ENCODE measurements at regions not wholly inside any gene's neighbourhood (a gene's known extent, or its start where the extent isn't known, plus 50 kb on each side); places are given as distances from the start of the nearest gene placed in this dataset.
"Not testable (repeated sequence)": the region's sequence is repeated elsewhere in the genome, so short reads cannot be mapped to it uniquely, and the experiment has no call there.

DNA sequence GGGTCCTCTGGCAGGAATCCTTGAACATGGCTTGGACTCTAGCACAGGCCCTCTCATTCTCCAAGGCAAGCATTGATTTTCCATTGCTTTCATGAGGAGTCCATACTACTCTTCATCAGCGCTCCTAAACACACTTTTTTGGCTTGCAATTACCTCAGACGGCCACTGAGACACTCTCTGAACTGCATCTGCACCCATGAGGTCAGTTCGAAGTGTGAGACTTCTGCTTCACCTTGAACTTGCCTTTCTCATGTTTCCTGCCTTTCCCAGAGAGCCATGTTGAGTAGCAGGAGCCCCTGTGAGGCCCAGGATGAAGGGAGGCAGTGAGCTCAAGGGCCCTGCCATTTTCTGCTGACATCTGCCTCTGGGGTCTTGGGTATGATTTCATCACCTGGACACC, 279.2 kb upstream of the ZNF337 start:
- TF ChIP-seq, protein P1, sequence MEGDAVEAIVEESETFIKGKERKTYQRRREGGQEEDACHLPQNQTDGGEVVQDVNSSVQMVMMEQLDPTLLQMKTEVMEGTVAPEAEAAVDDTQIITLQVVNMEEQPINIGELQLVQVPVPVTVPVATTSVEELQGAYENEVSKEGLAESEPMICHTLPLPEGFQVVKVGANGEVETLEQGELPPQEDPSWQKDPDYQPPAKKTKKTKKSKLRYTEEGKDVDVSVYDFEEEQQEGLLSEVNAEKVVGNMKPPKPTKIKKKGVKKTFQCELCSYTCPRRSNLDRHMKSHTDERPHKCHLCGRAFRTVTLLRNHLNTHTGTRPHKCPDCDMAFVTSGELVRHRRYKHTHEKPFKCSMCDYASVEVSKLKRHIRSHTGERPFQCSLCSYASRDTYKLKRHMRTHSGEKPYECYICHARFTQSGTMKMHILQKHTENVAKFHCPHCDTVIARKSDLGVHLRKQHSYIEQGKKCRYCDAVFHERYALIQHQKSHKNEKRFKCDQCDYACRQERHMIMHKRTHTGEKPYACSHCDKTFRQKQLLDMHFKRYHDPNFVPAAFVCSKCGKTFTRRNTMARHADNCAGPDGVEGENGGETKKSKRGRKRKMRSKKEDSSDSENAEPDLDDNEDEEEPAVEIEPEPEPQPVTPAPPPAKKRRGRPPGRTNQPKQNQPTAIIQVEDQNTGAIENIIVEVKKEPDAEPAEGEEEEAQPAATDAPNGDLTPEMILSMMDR (IDR thresholded peaks at IDR 0.05; ENCODE audit: extremely low read depth in 1 of 2, insufficient read depth in 1 of 2, low read depth in 1 of 2, low read length in 2 of 2) = not testable (repeated sequence)
- TF ChIP-seq, protein P2, sequence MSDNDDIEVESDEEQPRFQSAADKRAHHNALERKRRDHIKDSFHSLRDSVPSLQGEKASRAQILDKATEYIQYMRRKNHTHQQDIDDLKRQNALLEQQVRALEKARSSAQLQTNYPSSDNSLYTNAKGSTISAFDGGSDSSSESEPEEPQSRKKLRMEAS (IDR thresholded peaks at IDR 0.05; ENCODE audit: insufficient read depth, insufficient read length) = not testable (repeated sequence)
